PFSK-1 (cell line): ENCODE measurements at regions not wholly inside any gene's neighbourhood (a gene's known extent, or its start where the extent isn't known, plus 50 kb on each side); places are given as distances from the start of the nearest gene placed in this dataset.

Experiments
- FOXP2 ChIP-seq: optimal IDR thresholded peaks from 2 replicates; pipeline ENCODE3; 2011; ENCODE audit warnings: borderline replicate concordance, control low read depth, inconsistent platforms; ENCODE audit not compliant: insufficient read depth; ENCODE audit errors: extremely low read length, extremely low read depth
- POLR2AphosphoS5 ChIP-seq: IDR thresholded peaks from 2 replicates; pipeline ENCODE4 v1.6.1; 2012; ENCODE audit warnings: low read depth, mild to moderate bottlenecking, control low read depth, low read length, moderate library complexity
- REST ChIP-seq, 2 experiments: IDR thresholded peaks; 2 replicates each; pipeline versions ENCODE4 v1.6.1 to v1.8.0; 2011 to 2012; ENCODE audit warnings: low read depth in 2 of 2, low read length in 2 of 2, control low read depth in 1 of 2, inconsistent platforms in 1 of 2, mild to moderate bottlenecking in 1 of 2, moderate library complexity in 1 of 2; ENCODE audit not compliant: insufficient read depth in 1 of 2
- SIN3A ChIP-seq: IDR thresholded peaks from 2 replicates; pipeline ENCODE4 v1.6.1; 2012; ENCODE audit warnings: mild to moderate bottlenecking, low read length, moderate library complexity, borderline replicate concordance; ENCODE audit not compliant: insufficient read depth
- TAF1 ChIP-seq: IDR thresholded peaks from 2 replicates; pipeline ENCODE4 v1.6.1; 2012; ENCODE audit warnings: low read length, control low read depth, borderline replicate concordance; ENCODE audit not compliant: insufficient read depth

- TF ChIP-seq SIN3A (no peak), POLR2AphosphoS5 (no peak), REST (IDR thresholded peaks at IDR 0.05; ENCODE audit: insufficient read depth in 1 of 2, low read depth in 2 of 2, low read length in 2 of 2) (no peak), TAF1 (no peak), FOXP2 (no peak)
These were observed 417.2 kb upstream of the MEIS1 start for GRCh38 chr2:66017763-66018162.

GRCh38 chr2:66014450-66014849 is 420.5 kb upstream of the MEIS1 start:
- no peak for TF ChIP-seq REST (IDR thresholded peaks at IDR 0.05; ENCODE audit: insufficient read depth in 1 of 2, low read depth in 2 of 2, low read length in 2 of 2)
- no peak for TF ChIP-seq TAF1
- no peak for TF ChIP-seq FOXP2

- TF ChIP-seq TAF1 (no peak), POLR2AphosphoS5 (no peak), REST (IDR thresholded peaks at IDR 0.05; ENCODE audit: insufficient read depth in 1 of 2, low read depth in 2 of 2, low read length in 2 of 2) (no peak), SIN3A (no peak), FOXP2 (no peak)
These were observed 421.5 kb upstream of the MEIS1 start for GRCh38 chr2:66013456-66013855.

GRCh38 chr2:66003931-66004330 is 431.0 kb upstream of the MEIS1 start:
- no peak for TF ChIP-seq SIN3A
- no peak for TF ChIP-seq FOXP2
- TF ChIP-seq POLR2AphosphoS5 = no peak
- no peak for TF ChIP-seq REST (IDR thresholded peaks at IDR 0.05; ENCODE audit: insufficient read depth in 1 of 2, low read depth in 2 of 2, low read length in 2 of 2)
- TF ChIP-seq TAF1 = no peak

- no peak for TF ChIP-seq TAF1
- TF ChIP-seq FOXP2 = no peak
- TF ChIP-seq POLR2AphosphoS5 = no peak
- no peak for TF ChIP-seq REST (IDR thresholded peaks at IDR 0.05; ENCODE audit: insufficient read depth in 1 of 2, low read depth in 2 of 2, low read length in 2 of 2)
- TF ChIP-seq SIN3A = no peak
These were observed 433.4 kb upstream of the MEIS1 start for GRCh38 chr2:66001538-66001937.
